Peyer's patch (tissue), 4 donors: ENCODE measurements at regions not wholly inside any gene's neighbourhood (a gene's known extent, or its start where the extent isn't known, plus 50 kb on each side); places are given as distances from the start of the nearest gene placed in this dataset.

Experiments
- DNase-seq, 3 donors: peaks; one replicate each; pipeline ENCODE4 v3.0.0-alpha.2; 2017 to 2019
- H3K27ac ChIP-seq, 4 donors: fragments of 200-600 bp; sonication (generic); one replicate each; pipeline ENCODE4 v1.5.1; 2016 to 2019
- H3K27me3 ChIP-seq, 2 donors: fragments of 200-600 bp; sonication (generic); one replicate each; pipeline ENCODE4 v1.5.1; 2019
- H3K36me3 ChIP-seq, 3 donors: fragments of 200-600 bp; sonication (generic); one replicate each; pipeline ENCODE4 v1.5.1; 2016 to 2019
- H3K4me1 ChIP-seq, 4 donors: fragments of 200-600 bp; sonication (generic); one replicate each; pipeline ENCODE4 v1.5.1; 2016 to 2019
- H3K4me3 ChIP-seq, 4 donors: fragments of 200-600 bp; sonication (generic); 1 replicate in 3 of 4; 2 replicates in 1 of 4; pipeline ENCODE4 v1.5.1; 2016 to 2019; ENCODE audit warnings: mild to moderate bottlenecking in 1 of 4
- H3K9me3 ChIP-seq, 4 donors: fragments of 200-600 bp; sonication (generic); one replicate each; pipeline ENCODE4 v1.5.1; 2016 to 2019; ENCODE audit warnings: mild to moderate bottlenecking in 1 of 4
- CTCF ChIP-seq, 6 experiments: fragments of 450-650 bp in 4 of 6; fragments of 200-600 bp in 2 of 6; sonication (generic) in 1 of 6; IDR thresholded peaks; one replicate each; pipeline ENCODE4 v1.5.1; 2017 to 2019; ENCODE audit warnings: antibody characterized with exemption in 6 of 6, mild to moderate bottlenecking in 3 of 6, moderate library complexity in 1 of 6
- POLR2A ChIP-seq, 2 donors: fragments of 450-650 bp; IDR thresholded peaks; one replicate each; pipeline ENCODE4 v1.5.1; 2017; ENCODE audit warnings: antibody characterized with exemption in 2 of 2, mild to moderate bottlenecking in 2 of 2, moderate library complexity in 2 of 2

DNA sequence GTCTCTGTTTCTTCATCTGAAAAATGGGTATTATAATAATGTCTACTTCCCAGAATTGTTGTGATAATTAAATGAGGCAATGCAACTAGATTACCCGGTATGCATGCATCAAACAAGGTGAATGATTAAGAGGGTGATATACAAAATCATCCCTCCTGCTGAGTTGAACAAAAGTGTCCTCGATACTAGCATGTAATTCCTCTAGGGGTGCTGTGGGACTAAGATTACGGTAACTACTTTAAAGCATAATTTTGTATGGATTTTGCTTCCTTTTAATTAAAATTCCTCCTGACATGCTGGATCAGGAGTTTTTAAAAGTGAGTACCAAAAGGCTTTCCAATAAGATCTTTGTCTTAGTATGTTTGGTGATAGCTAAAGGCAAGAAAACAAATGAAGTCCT lies 98.7 kb upstream of the PRMT6 start:
- Histone ChIP-seq H3K27me3 (no peaks in the 10 kb centered on the region), H3K27ac (no peak overlapping the region), H3K4me1 (no peaks in the 10 kb centered on the region), H3K4me3 (no peak overlapping the region), H3K9me3 (no peaks in the 10 kb centered on the region), H3K36me3 (no peaks in the 10 kb centered on the region)
- no peak for TF ChIP-seq POLR2A (IDR thresholded peaks at IDR 0.05)
- TF ChIP-seq CTCF (IDR thresholded peaks at IDR 0.05) = no peak
- DNase-seq = no peak

- no peak for DNase-seq
- Histone ChIP-seq H3K36me3 (no peaks in the 10 kb centered on the region), H3K9me3 (no peaks in the 10 kb centered on the region), H3K4me3 (no peak overlapping the region), H3K27ac (no peak overlapping the region), H3K4me1 (no peaks in the 10 kb centered on the region), H3K27me3 (no peaks in the 10 kb centered on the region)
- no peak for TF ChIP-seq CTCF (IDR thresholded peaks at IDR 0.05)
- TF ChIP-seq POLR2A (IDR thresholded peaks at IDR 0.05) = no peak
Observed at GRCh38 chr1:106960412-106960811, 96.1 kb upstream of the PRMT6 start.

GRCh38 chr1:106961646-106962045 lies 94.8 kb upstream of the PRMT6 start:
- Histone ChIP-seq H3K4me1 (no peaks in the 10 kb centered on the region), H3K27me3 (no peaks in the 10 kb centered on the region), H3K9me3 (no peaks in the 10 kb centered on the region), H3K27ac (no peak overlapping the region), H3K4me3 (no peak overlapping the region), H3K36me3 (no peaks in the 10 kb centered on the region)
- TF ChIP-seq POLR2A (IDR thresholded peaks at IDR 0.05) = no peak
- no peak for TF ChIP-seq CTCF (IDR thresholded peaks at IDR 0.05)
- no peak for DNase-seq

GRCh38 chr1:106962591-106962990 lies 93.9 kb upstream of the PRMT6 start:
- no peaks in the 10 kb centered on the region for H3K9me3 ChIP-seq
- no peaks in the 10 kb centered on the region for H3K4me1 ChIP-seq
- H3K27me3 ChIP-seq = no peaks in the 10 kb centered on the region
- H3K27ac ChIP-seq = no peak overlapping the region
- H3K4me3 ChIP-seq = no peak overlapping the region
- no peaks in the 10 kb centered on the region for H3K36me3 ChIP-seq
- TF ChIP-seq POLR2A (IDR thresholded peaks at IDR 0.05) (no peak), CTCF (IDR thresholded peaks at IDR 0.05) (no peak)
- DNase-seq = no peak

DNA sequence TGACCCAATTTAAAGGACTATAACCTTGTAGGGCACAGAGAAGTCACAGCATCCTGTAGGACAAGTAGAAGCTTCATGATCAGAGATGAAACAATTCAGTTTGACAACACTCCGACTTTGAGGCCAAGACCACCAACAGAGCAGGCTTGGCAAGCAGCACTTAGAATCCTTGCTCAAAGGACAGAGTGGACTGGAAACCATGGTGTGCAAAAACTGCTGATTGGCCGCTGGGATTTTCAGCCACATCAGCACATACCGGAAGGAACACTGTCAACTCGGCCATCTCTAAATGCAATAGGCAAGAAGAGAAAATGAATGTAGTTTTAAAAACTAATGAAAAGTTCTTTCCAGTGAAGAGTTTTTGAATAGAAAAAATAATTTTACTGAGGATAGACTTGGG lies 92.0 kb upstream of the PRMT6 start:
- no peak overlapping the region for H3K27ac ChIP-seq
- TF ChIP-seq POLR2A (IDR thresholded peaks at IDR 0.05) (no peak), CTCF (IDR thresholded peaks at IDR 0.05) (no peak)
- H3K27me3 ChIP-seq = no peaks in the 10 kb centered on the region
- no peak for DNase-seq
- no peaks in the 10 kb centered on the region for H3K9me3 ChIP-seq
- H3K4me1 ChIP-seq = no peaks in the 10 kb centered on the region
- no peaks in the 10 kb centered on the region for H3K36me3 ChIP-seq
- H3K4me3 ChIP-seq = no peak overlapping the region

DNA sequence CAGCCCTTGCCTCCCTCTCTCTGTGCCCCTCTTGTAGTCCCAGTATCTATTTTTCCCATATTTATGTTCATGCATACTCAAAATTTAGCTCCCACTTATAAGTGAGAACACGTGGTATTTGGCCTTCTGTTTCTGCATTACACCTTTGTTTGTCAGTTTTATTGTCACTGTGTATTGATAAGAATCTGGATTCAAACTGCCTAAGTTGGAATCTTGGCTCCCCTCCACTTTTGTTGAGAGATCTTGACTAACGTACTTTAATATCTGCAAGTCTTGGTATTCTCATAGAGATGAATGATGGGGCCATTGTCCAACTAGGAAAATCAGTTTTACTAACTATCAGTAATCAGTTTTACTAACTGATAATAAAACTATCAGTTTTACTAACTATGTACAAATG lies 87.8 kb upstream of the PRMT6 start:
- no peaks in the 10 kb centered on the region for H3K9me3 ChIP-seq
- TF ChIP-seq POLR2A (IDR thresholded peaks at IDR 0.05) = no peak
- no peak for TF ChIP-seq CTCF (IDR thresholded peaks at IDR 0.05)
- no peaks in the 10 kb centered on the region for H3K36me3 ChIP-seq
- H3K4me1 ChIP-seq = no peaks in the 10 kb centered on the region
- DNase-seq = no peak
- no peak overlapping the region for H3K4me3 ChIP-seq
- H3K27me3 ChIP-seq = no peaks in the 10 kb centered on the region
- no peak overlapping the region for H3K27ac ChIP-seq
